Activated CD8-positive, alpha-beta T cell treated with anti-CD3 and anti-CD28 coated beads for 36 hours (primary cell): ENCODE measurements at regions not wholly inside any gene's neighbourhood (a gene's known extent, or its start where the extent isn't known, plus 50 kb on each side); places are given as distances from the start of the nearest gene placed in this dataset.
A peak's percentile ranks its signal among the peaks of the same experiment; 100 is the strongest.

ENCODE experiments used
- ATAC-seq: fragments of 200-7000 bp; cut with Tn5 transposase; one replicate; pipeline ENCODE4 v1.10.0; 2021; ENCODE audit warnings: mild to moderate bottlenecking, moderate library complexity
- CTCF ChIA-PET: fragments of 350-600 bp; sonication (Branson Sonifier 250); formaldehyde crosslinking; loops from one replicate; lab custom pipeline; 2021; ENCODE audit warnings: antibody characterized with exemption; lab: Charles Lee
- POLR2A ChIA-PET: fragments of 350-600 bp; sonication (Branson Sonifier 250); formaldehyde crosslinking; loops from one replicate; lab custom pipeline; 2021; ENCODE audit warnings: antibody characterized with exemption; lab: Charles Lee
- DNase-seq: peaks from one replicate; pipeline ENCODE4 v3.0.0-alpha.2; 2020
- H3K27ac Mint-ChIP-seq: one replicate; pipeline ENCODE4 v1.8.0; 2021; ENCODE audit warnings: mild to moderate bottlenecking, mixed read lengths
- H3K27me3 Mint-ChIP-seq: one replicate; pipeline ENCODE4 v1.8.0; 2021; ENCODE audit warnings: mixed read lengths
- H3K36me3 Mint-ChIP-seq: one replicate; pipeline ENCODE4 v1.8.0; 2021; ENCODE audit warnings: low read depth, mixed read lengths
- H3K4me1 Mint-ChIP-seq: one replicate; pipeline ENCODE4 v1.8.0; 2021; ENCODE audit warnings: low read depth, mixed read lengths
- H3K4me3 Mint-ChIP-seq: one replicate; pipeline ENCODE4 v1.8.0; 2021; ENCODE audit warnings: mild to moderate bottlenecking, moderate library complexity, mixed read lengths
- H3K9me3 Mint-ChIP-seq: one replicate; pipeline ENCODE4 v1.8.0; 2021; ENCODE audit warnings: mixed read lengths
- intact Hi-C: fragments of 100-400 bp; cut with micrococcal nuclease; formaldehyde crosslinking; loops from one replicate; pipeline ENCODE4 v1.10.0; 2022
- TF ChIP-seq, protein P1 (sequence below): fragments of 200-600 bp; IDR thresholded peaks from one replicate; pipeline ENCODE4 v1.8.0; 2022; ENCODE audit warnings: antibody characterized with exemption, mild to moderate bottlenecking

- TF ChIP-seq, protein P1, sequence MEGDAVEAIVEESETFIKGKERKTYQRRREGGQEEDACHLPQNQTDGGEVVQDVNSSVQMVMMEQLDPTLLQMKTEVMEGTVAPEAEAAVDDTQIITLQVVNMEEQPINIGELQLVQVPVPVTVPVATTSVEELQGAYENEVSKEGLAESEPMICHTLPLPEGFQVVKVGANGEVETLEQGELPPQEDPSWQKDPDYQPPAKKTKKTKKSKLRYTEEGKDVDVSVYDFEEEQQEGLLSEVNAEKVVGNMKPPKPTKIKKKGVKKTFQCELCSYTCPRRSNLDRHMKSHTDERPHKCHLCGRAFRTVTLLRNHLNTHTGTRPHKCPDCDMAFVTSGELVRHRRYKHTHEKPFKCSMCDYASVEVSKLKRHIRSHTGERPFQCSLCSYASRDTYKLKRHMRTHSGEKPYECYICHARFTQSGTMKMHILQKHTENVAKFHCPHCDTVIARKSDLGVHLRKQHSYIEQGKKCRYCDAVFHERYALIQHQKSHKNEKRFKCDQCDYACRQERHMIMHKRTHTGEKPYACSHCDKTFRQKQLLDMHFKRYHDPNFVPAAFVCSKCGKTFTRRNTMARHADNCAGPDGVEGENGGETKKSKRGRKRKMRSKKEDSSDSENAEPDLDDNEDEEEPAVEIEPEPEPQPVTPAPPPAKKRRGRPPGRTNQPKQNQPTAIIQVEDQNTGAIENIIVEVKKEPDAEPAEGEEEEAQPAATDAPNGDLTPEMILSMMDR, result no peak
- ChIA-PET POLR2A (no interaction called here), CTCF (no interaction called here)
- DNase-seq (no peak), ATAC-seq (no peak)
- Mint-ChIP-seq H3K36me3 (no peaks in the 10 kb centered on the region), H3K4me3 (no peak overlapping the region), H3K27me3 (peaks cover 10% of the 10 kb centered on the region), H3K9me3 (no peaks in the 10 kb centered on the region), H3K27ac (no peak overlapping the region), H3K4me1 (peaks cover 1% of the 10 kb centered on the region)
- intact Hi-C loops, result no loop called here
Measured at GRCh38 chr4:14771504-14772175, 230.6 kb upstream of the CPEB2 start.

DNA sequence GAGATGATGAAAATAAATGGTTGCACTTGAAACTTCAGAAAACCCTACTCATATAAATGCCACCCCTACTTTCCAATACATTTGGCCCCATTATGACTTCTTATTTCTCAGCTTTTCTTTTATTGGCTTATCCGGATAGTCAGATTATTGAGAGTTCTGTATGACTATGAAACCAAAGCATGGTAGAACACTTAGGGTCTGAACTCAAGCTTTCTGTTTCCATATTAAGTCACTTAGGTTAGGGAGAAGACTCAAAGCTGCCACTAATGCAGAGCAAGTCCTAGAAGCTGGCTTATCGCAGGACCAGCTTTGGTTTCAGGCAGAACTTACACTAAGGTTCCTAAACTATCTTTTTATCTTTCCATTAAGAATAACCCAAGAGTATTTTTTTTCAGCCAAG lies 229.9 kb upstream of the CPEB2 start:
- Mint-ChIP-seq H3K27me3 (peaks cover 10% of the 10 kb centered on the region), H3K36me3 (no peaks in the 10 kb centered on the region), H3K9me3 (no peaks in the 10 kb centered on the region), H3K4me3 (no peak overlapping the region), H3K27ac (no peak overlapping the region), H3K4me1 (no peaks in the 10 kb centered on the region)
- TF ChIP-seq, protein P1, result no peak
- DNase-seq, result no peak
- CTCF ChIA-PET, result no interaction called here
- intact Hi-C loops, result no loop called here
- POLR2A ChIA-PET, result no interaction called here
- ATAC-seq, result no peak

- Mint-ChIP-seq H3K9me3 (peaks cover 11% of the 10 kb centered on the region), H3K27ac (peak overlapping the region; percentile 57), H3K4me3 (no peak overlapping the region), H3K27me3 (peaks cover 15% of the 10 kb centered on the region), H3K36me3 (no peaks in the 10 kb centered on the region), H3K4me1 (peaks cover 17% of the 10 kb centered on the region)
- intact Hi-C loops, result no loop called here
- ChIA-PET POLR2A (interaction anchor here (0.7 kb wide), 1 partner anchor 9 kb away, joined by 3 read pairs; no protein-coding TSS in a partner anchor), CTCF (no interaction called here)
- DNase-seq (peak; percentile 67), ATAC-seq (peak; percentile 92)
- TF ChIP-seq, protein P1, result no peak
Measured at GRCh38 chr4:14783011-14783877, 219.0 kb upstream of the CPEB2 start.

DNA sequence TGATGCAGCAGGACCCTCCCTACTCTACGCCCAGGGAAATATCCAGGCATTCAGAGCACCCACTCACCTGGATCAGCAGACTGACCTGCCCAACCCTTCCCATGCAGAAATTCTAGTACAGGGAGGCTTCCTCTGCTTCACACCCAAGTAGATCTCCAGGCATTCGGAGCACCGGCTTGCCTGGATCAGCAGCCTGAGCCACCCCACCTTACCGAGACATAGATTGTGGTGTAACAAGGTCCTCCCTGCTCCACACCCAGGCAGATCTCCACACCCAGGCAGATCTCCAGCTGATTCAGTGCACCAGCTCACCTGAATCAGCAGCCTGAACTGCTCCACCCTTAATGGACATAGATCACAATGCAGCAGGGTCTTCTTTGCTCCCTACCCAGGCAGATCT lies 215.1 kb upstream of the CPEB2 start:
- ATAC-seq, result no peak
- Mint-ChIP-seq H3K27ac (no peak overlapping the region), H3K4me3 (no peak overlapping the region), H3K4me1 (peaks cover 20% of the 10 kb centered on the region), H3K36me3 (no peaks in the 10 kb centered on the region), H3K9me3 (peaks cover 16% of the 10 kb centered on the region), H3K27me3 (peaks cover 10% of the 10 kb centered on the region)
- POLR2A ChIA-PET, result interaction anchor here (0.6 kb wide), 1 partner anchor 57 kb away, joined by 3 read pairs; no protein-coding TSS in a partner anchor
- TF ChIP-seq, protein P1, result no peak
- CTCF ChIA-PET, result interaction anchor here (1.0 to 1.1 kb wide), 2 partner anchors 28 to 59 kb away, joined by 3 to 5 read pairs; no protein-coding TSS in a partner anchor
- no peak for DNase-seq
- intact Hi-C loops, result no loop called here
